H1 (cell line): ENCODE measurements at regions not wholly inside any gene's neighbourhood (a gene's known extent, or its start where the extent isn't known, plus 50 kb on each side); places are given as distances from the start of the nearest gene placed in this dataset.
"Not testable (repeated sequence)": the region's sequence is repeated elsewhere in the genome, so short reads cannot be mapped to it uniquely, and the experiment has no call there.

Experiments
- CTCF ChIA-PET: fragments of 300-600 bp; sonication (Branson Sonifier 250); formaldehyde crosslinking; loops from one replicate; lab custom pipeline; 2021; ENCODE audit not compliant: partially characterized antibody; lab: Charles Lee
- POLR2A ChIA-PET: fragments of 300-600 bp; sonication (Branson Sonifier 250); formaldehyde crosslinking; loops from one replicate; lab custom pipeline; 2021; ENCODE audit warnings: inconsistent platforms; ENCODE audit not compliant: partially characterized antibody; lab: Charles Lee
- DNase-seq, 2 experiments: peaks; one replicate each; pipeline versions ENCODE4 v3.0.0 to v3.0.0-alpha.2; 2010 to 2022; ENCODE audit warnings: low spot score in 2 of 2, low read depth in 1 of 2, mixed read lengths in 1 of 2
- FAIRE-seq: peaks from 2 replicates; lab custom pipeline; 2011; peaks lifted over from hg19 to GRCh38; lab: Jason Lieb, UNC
- H2AFZ ChIP-seq: 2 replicates; pipeline ENCODE4 v1.8.1; 2012; ENCODE audit warnings: low read length, inconsistent platforms
- H2AK5ac ChIP-seq: 2 replicates; pipeline ENCODE4 v1.6.1; 2013; ENCODE audit warnings: low read depth, low read length
- H2BK120ac ChIP-seq: replicated peaks from 2 replicates; pipeline ENCODE3; 2013; ENCODE audit warnings: low read depth, low read length, inconsistent platforms
- H2BK12ac ChIP-seq: 2 replicates; pipeline ENCODE4 v1.6.1; 2013; ENCODE audit warnings: low read depth, low read length
- H2BK15ac ChIP-seq: 2 replicates; pipeline ENCODE4 v1.6.1; 2013; ENCODE audit warnings: low read length
- H2BK20ac ChIP-seq: 2 replicates; pipeline ENCODE4 v1.6.1; 2013; ENCODE audit warnings: low read length
- H2BK5ac ChIP-seq: 2 replicates; pipeline ENCODE4 v1.6.1; 2013; ENCODE audit warnings: low read depth, low read length
- H3K14ac ChIP-seq: 2 replicates; pipeline ENCODE4 v1.6.1; 2013; ENCODE audit warnings: inconsistent platforms; ENCODE audit not compliant: insufficient read length
- H3K18ac ChIP-seq: 2 replicates; pipeline ENCODE4 v1.6.1; 2013; ENCODE audit warnings: low read length; ENCODE audit errors: extremely low read depth
- H3K23ac ChIP-seq: 2 replicates; pipeline ENCODE4 v1.6.1; 2013; ENCODE audit warnings: inconsistent platforms; ENCODE audit not compliant: insufficient read length
- H3K23me2 ChIP-seq: 2 replicates; pipeline ENCODE4 v1.6.1; 2013; ENCODE audit warnings: low read depth, low read length
- H3K27ac ChIP-seq: 2 replicates; pipeline ENCODE4 v1.6.1; 2011; ENCODE audit warnings: low read depth, low read length, inconsistent platforms
- H3K27me3 ChIP-seq, 4 experiments: replicated peaks in 1 of 4; 1 replicate in 1 of 4; 2 replicates in 3 of 4; pipeline versions ENCODE4 v1.6.1 to v1.8.1; 2011 to 2013; ENCODE audit warnings: low read length in 3 of 4, mild to moderate bottlenecking in 3 of 4, inconsistent platforms in 2 of 4, mixed read lengths in 2 of 4, moderate library complexity in 1 of 4; ENCODE audit not compliant: control insufficient read depth in 3 of 4, insufficient read depth in 3 of 4; ENCODE audit errors: extremely low read depth in 1 of 4
- H3K36me3 ChIP-seq, 4 experiments: 2 replicates each; pipeline versions ENCODE4 v1.6.1 to v1.8.1; 2011 to 2013; ENCODE audit warnings: mild to moderate bottlenecking in 4 of 4, low read length in 3 of 4, moderate library complexity in 2 of 4, control low read depth in 1 of 4, inconsistent platforms in 1 of 4; ENCODE audit not compliant: insufficient read depth in 4 of 4, control insufficient read depth in 2 of 4
- H3K4ac ChIP-seq: replicated peaks from 2 replicates; pipeline ENCODE3; 2013; ENCODE audit warnings: low read length, low read depth, mixed read lengths, inconsistent platforms; ENCODE audit not compliant: insufficient read length
- H3K4me1 ChIP-seq, 4 experiments: replicated peaks in 1 of 4; 1 replicate in 1 of 4; 2 replicates in 3 of 4; pipeline versions ENCODE4 v1.6.1 to v1.8.1; 2011 to 2013; ENCODE audit warnings: low read length in 3 of 4, inconsistent platforms in 2 of 4, mixed read lengths in 1 of 4; ENCODE audit not compliant: insufficient read depth in 4 of 4, control insufficient read depth in 3 of 4
- H3K4me2 ChIP-seq, 2 experiments: 2 replicates each; pipeline versions ENCODE4 v1.6.1 to v1.8.1; 2011 to 2013; ENCODE audit warnings: low read depth in 2 of 2, low read length in 2 of 2, control low read depth in 1 of 2, inconsistent platforms in 1 of 2, mild to moderate bottlenecking in 1 of 2; ENCODE audit not compliant: insufficient read depth in 1 of 2
- H3K4me3 ChIP-seq, 4 experiments: fragments of 200-600, 300-600 bp in 1 of 4; sonication (generic), shearing (Covaris generic), sonication (Bioruptor Twin) in 1 of 4; 2 replicates each; pipeline versions ENCODE4 v1.5.1 to v1.8.1; 2011 to 2016; ENCODE audit warnings: low read length in 4 of 4, low read depth in 3 of 4, control low read depth in 2 of 4, inconsistent platforms in 2 of 4, mild to moderate bottlenecking in 2 of 4, mixed read lengths in 1 of 4, moderate library complexity in 1 of 4; ENCODE audit not compliant: insufficient read depth in 2 of 4; ENCODE audit errors: extremely low read depth in 1 of 4
- H3K56ac ChIP-seq: replicated peaks from 2 replicates; pipeline ENCODE3; 2013; ENCODE audit warnings: low read depth, mild to moderate bottlenecking, mixed read lengths, low read length, inconsistent platforms; ENCODE audit not compliant: insufficient read length
- H3K79me1 ChIP-seq: 2 replicates; pipeline ENCODE4 v1.6.1; 2013; ENCODE audit warnings: low read depth, low read length, control low read depth
- H3K79me2 ChIP-seq, 2 experiments: 2 replicates each; pipeline versions ENCODE4 v1.6.1 to v1.8.1; 2012 to 2013; ENCODE audit warnings: low read length in 2 of 2, mild to moderate bottlenecking in 2 of 2, inconsistent platforms in 1 of 2; ENCODE audit not compliant: insufficient read depth in 2 of 2, control insufficient read depth in 1 of 2
- H3K9ac ChIP-seq, 4 experiments: replicated peaks in 1 of 4; 1 replicate in 1 of 4; 2 replicates in 3 of 4; pipeline versions ENCODE4 v1.6.1 to v1.8.1; 2011 to 2013; ENCODE audit warnings: low read depth in 3 of 4, low read length in 3 of 4, control low read depth in 2 of 4, mild to moderate bottlenecking in 2 of 4, moderate library complexity in 2 of 4, inconsistent platforms in 1 of 4; ENCODE audit errors: extremely low read depth in 1 of 4
- H3K9me3 ChIP-seq, 2 experiments: 2 replicates each; pipeline versions ENCODE4 v1.6.1 to v1.8.1; 2012 to 2013; ENCODE audit warnings: mild to moderate bottlenecking in 2 of 2, moderate library complexity in 2 of 2, control low read depth in 1 of 2, inconsistent platforms in 1 of 2, low read depth in 1 of 2, low read length in 1 of 2, mixed read lengths in 1 of 2; ENCODE audit not compliant: insufficient read depth in 2 of 2
- H4K20me1 ChIP-seq, 2 experiments: replicated peaks in 1 of 2; 2 replicates each; pipeline versions ENCODE3 to v1.8.1; 2011 to 2013; ENCODE audit warnings: inconsistent platforms in 2 of 2, low read length in 2 of 2, mild to moderate bottlenecking in 1 of 2; ENCODE audit not compliant: insufficient read depth in 2 of 2, control insufficient read depth in 1 of 2
- H4K5ac ChIP-seq: 2 replicates; pipeline ENCODE4 v1.6.1; 2013; ENCODE audit warnings: low read length, low read depth, mixed read lengths, inconsistent platforms; ENCODE audit not compliant: insufficient read length
- H4K8ac ChIP-seq: 2 replicates; pipeline ENCODE4 v1.8.0; 2013; ENCODE audit warnings: mild to moderate bottlenecking, moderate library complexity, low read length, inconsistent platforms; ENCODE audit not compliant: insufficient read depth; ENCODE audit errors: extremely low read depth
- H4K91ac ChIP-seq: replicated peaks from 2 replicates; pipeline ENCODE3; 2013; ENCODE audit warnings: low read length, mixed read lengths, inconsistent platforms; ENCODE audit not compliant: insufficient read length
- whole genome bisulfite sequencing, 2 experiments: shearing (Covaris generic) in 1 of 2; methylation state at CpG; one replicate each; pipeline versions ENCODE4 v1.1.6 to v1.1.7; 2013 to 2015; ENCODE audit warnings: low lambda C conversion rate in 2 of 2, mixed read lengths in 2 of 2, inconsistent platforms in 1 of 2, low coverage in 1 of 2, missing lambda C conversion rate in 1 of 2; ENCODE audit not compliant: insufficient replicate concordance in 2 of 2, insufficient coverage in 1 of 2, insufficient read length in 1 of 2; ENCODE audit errors: extremely low coverage in 1 of 2, missing lambda C conversion rate in 1 of 2; 5-methylcytosine and 5-hydroxymethylcytosine counted together

DNA sequence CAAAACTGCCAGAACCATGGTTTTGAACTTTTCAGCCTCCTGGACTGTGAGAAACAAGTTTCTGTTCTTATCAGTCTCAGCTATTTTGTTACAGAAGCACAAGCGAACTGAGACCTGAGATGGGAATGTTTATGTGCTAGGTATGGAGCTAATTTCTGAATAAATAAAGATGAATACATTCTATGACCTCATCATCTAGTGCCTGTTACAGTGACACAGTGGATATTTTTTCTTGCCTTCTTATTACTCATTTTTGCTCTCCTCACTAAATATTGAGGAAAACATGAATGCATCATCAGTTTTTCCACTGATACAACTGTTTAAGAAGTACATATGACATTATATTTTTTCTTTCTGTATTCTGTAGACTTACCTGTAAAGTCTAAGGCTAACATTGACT lies 601.9 kb upstream of the TPTE start:
- H2BK120ac ChIP-seq, H2BK20ac ChIP-seq, H3K4me1 ChIP-seq, H3K18ac ChIP-seq, H2AK5ac ChIP-seq, H3K4me3 ChIP-seq, H4K8ac ChIP-seq, H3K14ac ChIP-seq, H2BK5ac ChIP-seq, H3K9ac ChIP-seq, H3K36me3 ChIP-seq, DNase-seq, POLR2A ChIA-PET, H4K20me1 ChIP-seq, H3K9me3 ChIP-seq, H4K5ac ChIP-seq, H2BK15ac ChIP-seq, H3K4me2 ChIP-seq, H2AFZ ChIP-seq, H3K79me1 ChIP-seq, H2BK12ac ChIP-seq, H4K91ac ChIP-seq, H3K4ac ChIP-seq, H3K56ac ChIP-seq, CTCF ChIA-PET, H3K79me2 ChIP-seq, H3K23me2 ChIP-seq, FAIRE-seq, H3K27ac ChIP-seq, H3K27me3 ChIP-seq, H3K23ac ChIP-seq: not testable (repeated sequence)
- 65% methylated on average over 1 of the region's 1 CpG; no CpG with 5 or more reads in 1 of the 2 experiments for WGBS, 2 experiments

DNA sequence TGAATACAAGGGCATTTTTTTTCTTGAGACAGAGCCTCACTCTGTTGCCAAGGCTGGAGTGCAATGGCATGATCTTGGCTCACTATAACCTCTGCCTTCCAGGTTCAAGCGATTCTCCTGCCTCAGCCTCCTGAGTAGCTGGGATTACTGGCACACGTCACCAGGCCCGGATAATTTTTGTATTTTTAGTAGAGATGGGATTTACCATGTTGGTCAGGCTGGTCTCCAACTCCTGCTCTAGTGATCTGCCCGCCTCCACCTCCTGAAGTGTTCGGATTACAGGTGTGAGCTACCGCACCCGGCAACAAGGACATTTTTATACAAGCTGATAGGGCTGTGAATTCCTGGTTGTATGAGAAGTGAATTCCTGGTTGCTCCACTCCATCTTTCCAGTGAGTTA lies 577.7 kb upstream of the TPTE start:
- H4K20me1 ChIP-seq, H3K9ac ChIP-seq, H3K23ac ChIP-seq, H2AK5ac ChIP-seq, H2BK120ac ChIP-seq, H3K4ac ChIP-seq, H3K23me2 ChIP-seq, H2BK5ac ChIP-seq, H3K36me3 ChIP-seq, H3K56ac ChIP-seq, H2BK20ac ChIP-seq, H3K4me1 ChIP-seq, H4K91ac ChIP-seq, H2BK12ac ChIP-seq, H3K14ac ChIP-seq, POLR2A ChIA-PET, H2AFZ ChIP-seq, H4K5ac ChIP-seq, DNase-seq, H3K79me1 ChIP-seq, H3K79me2 ChIP-seq, CTCF ChIA-PET, H3K4me2 ChIP-seq, H4K8ac ChIP-seq, FAIRE-seq, H3K27ac ChIP-seq, H2BK15ac ChIP-seq, H3K18ac ChIP-seq, H3K27me3 ChIP-seq, H3K4me3 ChIP-seq: not testable (repeated sequence)
- peaks cover 30 to 32% of the 10 kb centered on the region in 2 experiments for H3K9me3 ChIP-seq
- 87% methylated on average over 7 of the region's 7 CpGs; no CpG with 5 or more reads in 1 of the 2 experiments for WGBS, 2 experiments
